ENCODE measurements at regions not wholly inside any gene's neighbourhood (a gene's known extent, or its start where the extent isn't known, plus 50 kb on each side); places are given as distances from the start of the nearest gene placed in this dataset.

- Mint-ChIP-seq H3K36me3 (ENCODE audit: low read depth) (peaks cover 4% of the 10 kb centered on the region; the same call in 2 of the 3 replicates), H3K4me1 (peaks cover 5% of the 10 kb centered on the region; the same call in 2 of the 3 replicates), H3K4me3 (no peak overlapping the region), H3K27ac (no peak overlapping the region), H3K27me3 (ENCODE audit: insufficient read depth, low read depth, poor library complexity) (no peaks in the 10 kb centered on the region), H3K9me3 (peaks cover 6% of the 10 kb centered on the region)
- no peaks in the 10 kb centered on the region for H3K27me3 ChIP-seq (ENCODE audit: insufficient read depth)
- no peak overlapping the region for H3K4me3 ChIP-seq
- H2AFZ ChIP-seq: no peak overlapping the region
- no peaks in the 10 kb centered on the region for H3K36me3 ChIP-seq (ENCODE audit: insufficient read depth)
- H3K9me2 ChIP-seq (ENCODE audit: insufficient read depth): no peaks in the 10 kb centered on the region
- no peaks in the 10 kb centered on the region for H4K20me1 ChIP-seq (replicated peaks; ENCODE audit: insufficient read depth)
- TF ChIP-seq ZNF331 (CRISPR knock-in tag; IDR thresholded peaks at IDR 0.05; ENCODE audit: low read depth) (no peak), ZNF114 (CRISPR knock-in tag; IDR thresholded peaks at IDR 0.05) (no peak), CREB1 (CRISPR knock-in tag; IDR thresholded peaks at IDR 0.05; ENCODE audit: low read depth) (no peak), STAT1 (IDR thresholded peaks at IDR 0.05; ENCODE audit: unreplicated experiment) (no peak), NANOG (IDR thresholded peaks at IDR 0.05; ENCODE audit: borderline replicate concordance) (no peak), POLR2AphosphoS5 (IDR thresholded peaks at IDR 0.05; ENCODE audit: low read depth) (no peak), JUNB (IDR thresholded peaks at IDR 0.05; ENCODE audit: unreplicated experiment) (no peak), ZNF462 (CRISPR knock-in tag; IDR thresholded peaks at IDR 0.05) (no peak), EZH2phosphoT487 (IDR thresholded peaks at IDR 0.05; ENCODE audit: unreplicated experiment) (no peak), EZH2 (IDR thresholded peaks at IDR 0.05; ENCODE audit: low read depth, unreplicated experiment) (no peak)
- TF ChIP-seq, protein P1, sequence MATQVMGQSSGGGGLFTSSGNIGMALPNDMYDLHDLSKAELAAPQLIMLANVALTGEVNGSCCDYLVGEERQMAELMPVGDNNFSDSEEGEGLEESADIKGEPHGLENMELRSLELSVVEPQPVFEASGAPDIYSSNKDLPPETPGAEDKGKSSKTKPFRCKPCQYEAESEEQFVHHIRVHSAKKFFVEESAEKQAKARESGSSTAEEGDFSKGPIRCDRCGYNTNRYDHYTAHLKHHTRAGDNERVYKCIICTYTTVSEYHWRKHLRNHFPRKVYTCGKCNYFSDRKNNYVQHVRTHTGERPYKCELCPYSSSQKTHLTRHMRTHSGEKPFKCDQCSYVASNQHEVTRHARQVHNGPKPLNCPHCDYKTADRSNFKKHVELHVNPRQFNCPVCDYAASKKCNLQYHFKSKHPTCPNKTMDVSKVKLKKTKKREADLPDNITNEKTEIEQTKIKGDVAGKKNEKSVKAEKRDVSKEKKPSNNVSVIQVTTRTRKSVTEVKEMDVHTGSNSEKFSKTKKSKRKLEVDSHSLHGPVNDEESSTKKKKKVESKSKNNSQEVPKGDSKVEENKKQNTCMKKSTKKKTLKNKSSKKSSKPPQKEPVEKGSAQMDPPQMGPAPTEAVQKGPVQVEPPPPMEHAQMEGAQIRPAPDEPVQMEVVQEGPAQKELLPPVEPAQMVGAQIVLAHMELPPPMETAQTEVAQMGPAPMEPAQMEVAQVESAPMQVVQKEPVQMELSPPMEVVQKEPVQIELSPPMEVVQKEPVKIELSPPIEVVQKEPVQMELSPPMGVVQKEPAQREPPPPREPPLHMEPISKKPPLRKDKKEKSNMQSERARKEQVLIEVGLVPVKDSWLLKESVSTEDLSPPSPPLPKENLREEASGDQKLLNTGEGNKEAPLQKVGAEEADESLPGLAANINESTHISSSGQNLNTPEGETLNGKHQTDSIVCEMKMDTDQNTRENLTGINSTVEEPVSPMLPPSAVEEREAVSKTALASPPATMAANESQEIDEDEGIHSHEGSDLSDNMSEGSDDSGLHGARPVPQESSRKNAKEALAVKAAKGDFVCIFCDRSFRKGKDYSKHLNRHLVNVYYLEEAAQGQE (IDR thresholded peaks at IDR 0.05; ENCODE audit: unreplicated experiment): no peak
- TF ChIP-seq, protein P2, sequence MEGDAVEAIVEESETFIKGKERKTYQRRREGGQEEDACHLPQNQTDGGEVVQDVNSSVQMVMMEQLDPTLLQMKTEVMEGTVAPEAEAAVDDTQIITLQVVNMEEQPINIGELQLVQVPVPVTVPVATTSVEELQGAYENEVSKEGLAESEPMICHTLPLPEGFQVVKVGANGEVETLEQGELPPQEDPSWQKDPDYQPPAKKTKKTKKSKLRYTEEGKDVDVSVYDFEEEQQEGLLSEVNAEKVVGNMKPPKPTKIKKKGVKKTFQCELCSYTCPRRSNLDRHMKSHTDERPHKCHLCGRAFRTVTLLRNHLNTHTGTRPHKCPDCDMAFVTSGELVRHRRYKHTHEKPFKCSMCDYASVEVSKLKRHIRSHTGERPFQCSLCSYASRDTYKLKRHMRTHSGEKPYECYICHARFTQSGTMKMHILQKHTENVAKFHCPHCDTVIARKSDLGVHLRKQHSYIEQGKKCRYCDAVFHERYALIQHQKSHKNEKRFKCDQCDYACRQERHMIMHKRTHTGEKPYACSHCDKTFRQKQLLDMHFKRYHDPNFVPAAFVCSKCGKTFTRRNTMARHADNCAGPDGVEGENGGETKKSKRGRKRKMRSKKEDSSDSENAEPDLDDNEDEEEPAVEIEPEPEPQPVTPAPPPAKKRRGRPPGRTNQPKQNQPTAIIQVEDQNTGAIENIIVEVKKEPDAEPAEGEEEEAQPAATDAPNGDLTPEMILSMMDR (conservative IDR thresholded peaks at IDR 0.05; ENCODE audit: low read depth in 2 of 2): no peak
- TF ChIP-seq, protein P3, sequence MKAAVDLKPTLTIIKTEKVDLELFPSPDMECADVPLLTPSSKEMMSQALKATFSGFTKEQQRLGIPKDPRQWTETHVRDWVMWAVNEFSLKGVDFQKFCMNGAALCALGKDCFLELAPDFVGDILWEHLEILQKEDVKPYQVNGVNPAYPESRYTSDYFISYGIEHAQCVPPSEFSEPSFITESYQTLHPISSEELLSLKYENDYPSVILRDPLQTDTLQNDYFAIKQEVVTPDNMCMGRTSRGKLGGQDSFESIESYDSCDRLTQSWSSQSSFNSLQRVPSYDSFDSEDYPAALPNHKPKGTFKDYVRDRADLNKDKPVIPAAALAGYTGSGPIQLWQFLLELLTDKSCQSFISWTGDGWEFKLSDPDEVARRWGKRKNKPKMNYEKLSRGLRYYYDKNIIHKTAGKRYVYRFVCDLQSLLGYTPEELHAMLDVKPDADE (IDR thresholded peaks at IDR 0.05): no peak
- no peak for DNase-seq (ENCODE audit: low spot score)
- H3K79me2 ChIP-seq (replicated peaks; ENCODE audit: insufficient read depth): no peaks in the 10 kb centered on the region
- H3K4me1 ChIP-seq (ENCODE audit: insufficient read depth): no peaks in the 10 kb centered on the region
- H3K4me2 ChIP-seq: no peak overlapping the region
- no peaks in the 10 kb centered on the region for H3F3A ChIP-seq (replicated peaks; ENCODE audit: low read depth)
- no peak for ATAC-seq
- H3K27ac ChIP-seq (ENCODE audit: low read depth): no peak overlapping the region
Measured at GRCh38 chr2:183898641-183899040, 699.7 kb upstream of the ZNF804A start.

Data from GM23338 (cell line).